Mammary epithelial cell (primary cell): ENCODE measurements at regions not wholly inside any gene's neighbourhood (a gene's known extent, or its start where the extent isn't known, plus 50 kb on each side); places are given as distances from the start of the nearest gene placed in this dataset.
"Not testable (repeated sequence)": the region's sequence is repeated elsewhere in the genome, so short reads cannot be mapped to it uniquely, and the experiment has no call there.

Experiments used
- EZH2 ChIP-seq: IDR thresholded peaks from 2 replicates; pipeline ENCODE4 v1.6.1; 2012; ENCODE audit warnings: low read length, inconsistent platforms, borderline replicate concordance
- TF ChIP-seq, protein P1 (sequence below), 2 donors: IDR thresholded peaks in 1 of 2; conservative IDR thresholded peaks in 1 of 2; 2 replicates each; pipeline ENCODE4 v1.5.1; 2011 to 2012; ENCODE audit warnings: inconsistent platforms in 2 of 2, low read length in 2 of 2, mild to moderate bottlenecking in 2 of 2, control low read depth in 1 of 2, low read depth in 1 of 2; ENCODE audit not compliant: insufficient read depth in 1 of 2; ENCODE audit errors: extremely low read depth in 1 of 2

DNA sequence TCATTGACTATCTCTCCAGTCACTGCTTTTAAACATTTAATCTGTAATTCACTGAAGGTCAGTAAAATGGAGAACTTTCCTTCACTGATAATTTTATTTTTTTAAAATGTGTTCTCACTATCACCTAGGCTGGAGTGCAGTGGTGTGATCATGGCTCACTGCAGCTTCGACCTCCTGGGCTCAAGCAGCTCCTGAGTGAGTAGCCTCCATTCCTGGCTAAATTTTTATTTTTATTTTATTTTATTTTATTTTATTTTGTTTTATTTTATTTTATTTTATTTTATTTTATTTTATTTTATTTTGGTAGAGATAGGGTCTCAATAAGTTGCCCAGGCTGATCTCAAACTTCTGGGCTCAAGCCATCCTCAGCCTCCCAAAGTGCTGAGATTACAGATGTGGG lies 446.5 kb downstream of the TAFA4 start:
- TF ChIP-seq, protein P1, sequence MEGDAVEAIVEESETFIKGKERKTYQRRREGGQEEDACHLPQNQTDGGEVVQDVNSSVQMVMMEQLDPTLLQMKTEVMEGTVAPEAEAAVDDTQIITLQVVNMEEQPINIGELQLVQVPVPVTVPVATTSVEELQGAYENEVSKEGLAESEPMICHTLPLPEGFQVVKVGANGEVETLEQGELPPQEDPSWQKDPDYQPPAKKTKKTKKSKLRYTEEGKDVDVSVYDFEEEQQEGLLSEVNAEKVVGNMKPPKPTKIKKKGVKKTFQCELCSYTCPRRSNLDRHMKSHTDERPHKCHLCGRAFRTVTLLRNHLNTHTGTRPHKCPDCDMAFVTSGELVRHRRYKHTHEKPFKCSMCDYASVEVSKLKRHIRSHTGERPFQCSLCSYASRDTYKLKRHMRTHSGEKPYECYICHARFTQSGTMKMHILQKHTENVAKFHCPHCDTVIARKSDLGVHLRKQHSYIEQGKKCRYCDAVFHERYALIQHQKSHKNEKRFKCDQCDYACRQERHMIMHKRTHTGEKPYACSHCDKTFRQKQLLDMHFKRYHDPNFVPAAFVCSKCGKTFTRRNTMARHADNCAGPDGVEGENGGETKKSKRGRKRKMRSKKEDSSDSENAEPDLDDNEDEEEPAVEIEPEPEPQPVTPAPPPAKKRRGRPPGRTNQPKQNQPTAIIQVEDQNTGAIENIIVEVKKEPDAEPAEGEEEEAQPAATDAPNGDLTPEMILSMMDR (conservative IDR thresholded peaks at IDR 0.05 in 1 of 2, IDR thresholded peaks at IDR 0.05 in 1 of 2; ENCODE audit: extremely low read depth in 1 of 2, insufficient read depth in 1 of 2, low read depth in 1 of 2, low read length in 2 of 2): not testable (repeated sequence)
- TF ChIP-seq EZH2: not testable (repeated sequence)
